22Rv1 (cell line): ENCODE measurements at regions not wholly inside any gene's neighbourhood (a gene's known extent, or its start where the extent isn't known, plus 50 kb on each side); places are given as distances from the start of the nearest gene placed in this dataset.

Experiments used
- H3K27ac ChIP-seq: fragments of 450-650 bp; 2 replicates; pipeline ENCODE4 v1.5.1; 2017
- CTCF ChIP-seq: fragments of 450-650 bp; IDR thresholded peaks from 2 replicates; pipeline ENCODE4 v1.5.1; 2017; ENCODE audit warnings: mild to moderate bottlenecking
- ZFX ChIP-seq: fragments of 450-650 bp; IDR thresholded peaks from 2 replicates; pipeline ENCODE4 v1.6.1; 2017; ENCODE audit warnings: antibody characterized with exemption, borderline replicate concordance

- H3K27ac ChIP-seq = no peak overlapping the region
- TF ChIP-seq ZFX = no peak
- no peak for TF ChIP-seq CTCF
Measured at GRCh38 chr12:105874121-105874520, 264.6 kb downstream of the NUAK1 start.

- H3K27ac ChIP-seq = no peak overlapping the region
- no peak for TF ChIP-seq CTCF
- TF ChIP-seq ZFX = no peak
Measured at GRCh38 chr12:105876396-105876927, 262.3 kb downstream of the NUAK1 start.

GRCh38 chr12:105878964-105879363 lies 259.8 kb downstream of the NUAK1 start:
- H3K27ac ChIP-seq = no peak overlapping the region
- no peak for TF ChIP-seq CTCF
- TF ChIP-seq ZFX = no peak

GRCh38 chr12:105880824-105881388 lies 257.8 kb downstream of the NUAK1 start:
- TF ChIP-seq CTCF (no peak), ZFX (no peak)

GRCh38 chr12:105882404-105882803 lies 256.4 kb downstream of the NUAK1 start:
- no peak overlapping the region for H3K27ac ChIP-seq
- TF ChIP-seq ZFX (no peak), CTCF (no peak)

More at GRCh38 chr12:105880824-105881388, 257.8 kb downstream of the NUAK1 start:
- no peak overlapping the region for H3K27ac ChIP-seq

- no peak overlapping the region for H3K27ac ChIP-seq
- TF ChIP-seq CTCF (no peak), ZFX (no peak)
Measured at GRCh38 chr12:105887131-105887530, 251.6 kb downstream of the NUAK1 start.

GRCh38 chr12:105888696-105889095 lies 250.1 kb downstream of the NUAK1 start:
- no peak for TF ChIP-seq CTCF
- no peak for TF ChIP-seq ZFX

More at GRCh38 chr12:105888696-105889095, 250.1 kb downstream of the NUAK1 start:
- no peak overlapping the region for H3K27ac ChIP-seq
